ENCODE measurements at regions not wholly inside any gene's neighbourhood (a gene's known extent, or its start where the extent isn't known, plus 50 kb on each side); places are given as distances from the start of the nearest gene placed in this dataset.

DNA sequence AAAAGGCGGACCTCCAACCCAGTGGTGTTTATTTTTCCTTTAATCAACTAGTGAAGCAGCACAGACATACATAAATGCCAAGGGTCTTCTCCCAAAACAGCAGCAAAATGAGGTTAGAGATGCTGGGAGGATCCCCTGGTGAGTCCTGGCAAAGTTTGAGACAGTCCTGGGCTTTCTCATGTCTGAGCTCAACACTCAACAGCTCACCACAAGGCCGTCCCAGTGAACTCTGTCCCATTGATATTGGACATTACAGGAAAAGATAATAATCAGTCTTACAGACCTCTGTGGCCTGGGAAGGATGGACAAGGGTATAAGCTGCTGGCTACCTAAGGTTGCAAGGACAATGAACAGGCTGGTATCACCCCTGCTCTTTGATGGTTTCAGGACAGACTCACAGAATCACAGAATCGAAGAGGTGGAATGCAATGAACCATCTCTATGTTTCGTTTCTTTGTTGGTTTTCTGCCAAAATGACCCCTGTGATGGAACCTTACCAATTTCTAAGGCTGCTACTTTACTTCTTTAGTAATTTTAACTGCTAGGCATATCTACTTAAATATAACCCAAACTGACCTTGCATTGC, 551.8 kb downstream of the RAB28 start:
- CTCF ChIA-PET, result interaction anchor here (0.6 to 1.0 kb wide), 2 partner anchors 11 to 1133 kb away, joined by 3 read pairs; no protein-coding TSS in a partner anchor
- Histone ChIP-seq H3K27me3 (replicated peaks in 2 of 5; ENCODE audit: control insufficient read depth in 4 of 5, insufficient read depth in 5 of 5, low read length in 4 of 5) (no peaks in the 10 kb centered on the region), H3K27ac (ENCODE audit: insufficient read depth in 1 of 2, low read depth in 1 of 2, low read length in 2 of 2, poor library complexity in 1 of 2, severe bottlenecking in 2 of 2) (no peak overlapping the region), H3K36me3 (ENCODE audit: control insufficient read depth in 4 of 4, insufficient read depth in 4 of 4, low read length in 3 of 4) (no peaks in the 10 kb centered on the region), H3K4me3 (ENCODE audit: control insufficient read depth in 1 of 7, extremely low read depth in 1 of 7, insufficient read depth in 4 of 7, low read depth in 2 of 7, low read length in 6 of 7) (no peak overlapping the region), H3K9me3 (ENCODE audit: control extremely low read depth in 1 of 5, control insufficient read depth in 4 of 5, insufficient read depth in 2 of 5, low read depth in 1 of 5, low read length in 4 of 5) (peaks cover 0 to 2% (median 0%) of the 10 kb centered on the region in 5 experiments), H3K4me1 (ENCODE audit: control extremely low read depth in 1 of 4, control insufficient read depth in 4 of 4, insufficient read depth in 4 of 4, low read length in 3 of 4) (no peaks in the 10 kb centered on the region)
- POLR2A ChIA-PET, result no interaction called here
- DNase-seq, result no peak
- WGBS (ENCODE audit: insufficient coverage), result 92% methylated on average over 2 of the region's 4 CpGs

GRCh38 chr4:12929784-12930183, 554.4 kb downstream of the RAB28 start:
- WGBS (ENCODE audit: insufficient coverage), result 100% methylated on average over 1 of the region's 1 CpG
- peaks cover 0 to 2% (median 0%) of the 10 kb centered on the region in 5 experiments for H3K9me3 ChIP-seq (ENCODE audit: control extremely low read depth in 1 of 5, control insufficient read depth in 4 of 5, insufficient read depth in 2 of 5, low read depth in 1 of 5, low read length in 4 of 5)
- H3K4me3 ChIP-seq (ENCODE audit: control insufficient read depth in 1 of 7, extremely low read depth in 1 of 7, insufficient read depth in 4 of 7, low read depth in 2 of 7, low read length in 6 of 7), result no peak overlapping the region
- no peak for DNase-seq
- ChIA-PET POLR2A (no interaction called here), CTCF (no interaction called here)
- H3K36me3 ChIP-seq (ENCODE audit: control insufficient read depth in 4 of 4, insufficient read depth in 4 of 4, low read length in 3 of 4), result no peaks in the 10 kb centered on the region
- no peaks in the 10 kb centered on the region for H3K4me1 ChIP-seq (ENCODE audit: control extremely low read depth in 1 of 4, control insufficient read depth in 4 of 4, insufficient read depth in 4 of 4, low read length in 3 of 4)
- H3K27me3 ChIP-seq (replicated peaks in 2 of 5; ENCODE audit: control insufficient read depth in 4 of 5, insufficient read depth in 5 of 5, low read length in 4 of 5), result no peaks in the 10 kb centered on the region
- no peak overlapping the region for H3K27ac ChIP-seq (ENCODE audit: insufficient read depth in 1 of 2, low read depth in 1 of 2, low read length in 2 of 2, poor library complexity in 1 of 2, severe bottlenecking in 2 of 2)

DNA sequence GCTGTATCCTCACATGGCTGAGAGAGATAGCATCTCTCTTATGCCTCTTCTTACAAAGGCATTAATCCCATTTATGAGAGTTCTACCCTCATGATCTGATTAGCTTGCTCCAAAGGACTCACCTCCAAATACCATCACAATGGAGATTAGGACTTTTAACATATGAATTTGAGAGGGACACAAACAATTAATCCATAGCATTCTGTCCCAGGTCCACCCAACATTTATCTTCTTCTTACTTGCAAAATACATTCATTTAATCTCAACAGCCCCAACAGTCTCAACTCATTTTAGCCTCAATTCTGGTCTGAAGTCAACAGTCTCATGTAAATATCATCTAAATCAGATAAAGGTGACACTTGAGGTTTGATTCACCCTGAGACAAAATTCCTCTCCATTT, 555.4 kb downstream of the RAB28 start:
- CTCF ChIA-PET, result no interaction called here
- Histone ChIP-seq H3K36me3 (ENCODE audit: control insufficient read depth in 4 of 4, insufficient read depth in 4 of 4, low read length in 3 of 4) (no peaks in the 10 kb centered on the region), H3K4me1 (ENCODE audit: control extremely low read depth in 1 of 4, control insufficient read depth in 4 of 4, insufficient read depth in 4 of 4, low read length in 3 of 4) (no peaks in the 10 kb centered on the region), H3K27me3 (replicated peaks in 2 of 5; ENCODE audit: control insufficient read depth in 4 of 5, insufficient read depth in 5 of 5, low read length in 4 of 5) (no peaks in the 10 kb centered on the region), H3K27ac (ENCODE audit: insufficient read depth in 1 of 2, low read depth in 1 of 2, low read length in 2 of 2, poor library complexity in 1 of 2, severe bottlenecking in 2 of 2) (no peak overlapping the region), H3K9me3 (ENCODE audit: control extremely low read depth in 1 of 5, control insufficient read depth in 4 of 5, insufficient read depth in 2 of 5, low read depth in 1 of 5, low read length in 4 of 5) (peaks cover 0 to 3% (median 0%) of the 10 kb centered on the region in 5 experiments), H3K4me3 (ENCODE audit: control insufficient read depth in 1 of 7, extremely low read depth in 1 of 7, insufficient read depth in 4 of 7, low read depth in 2 of 7, low read length in 6 of 7) (no peak overlapping the region)
- no peak for DNase-seq
- POLR2A ChIA-PET, result no interaction called here

DNA sequence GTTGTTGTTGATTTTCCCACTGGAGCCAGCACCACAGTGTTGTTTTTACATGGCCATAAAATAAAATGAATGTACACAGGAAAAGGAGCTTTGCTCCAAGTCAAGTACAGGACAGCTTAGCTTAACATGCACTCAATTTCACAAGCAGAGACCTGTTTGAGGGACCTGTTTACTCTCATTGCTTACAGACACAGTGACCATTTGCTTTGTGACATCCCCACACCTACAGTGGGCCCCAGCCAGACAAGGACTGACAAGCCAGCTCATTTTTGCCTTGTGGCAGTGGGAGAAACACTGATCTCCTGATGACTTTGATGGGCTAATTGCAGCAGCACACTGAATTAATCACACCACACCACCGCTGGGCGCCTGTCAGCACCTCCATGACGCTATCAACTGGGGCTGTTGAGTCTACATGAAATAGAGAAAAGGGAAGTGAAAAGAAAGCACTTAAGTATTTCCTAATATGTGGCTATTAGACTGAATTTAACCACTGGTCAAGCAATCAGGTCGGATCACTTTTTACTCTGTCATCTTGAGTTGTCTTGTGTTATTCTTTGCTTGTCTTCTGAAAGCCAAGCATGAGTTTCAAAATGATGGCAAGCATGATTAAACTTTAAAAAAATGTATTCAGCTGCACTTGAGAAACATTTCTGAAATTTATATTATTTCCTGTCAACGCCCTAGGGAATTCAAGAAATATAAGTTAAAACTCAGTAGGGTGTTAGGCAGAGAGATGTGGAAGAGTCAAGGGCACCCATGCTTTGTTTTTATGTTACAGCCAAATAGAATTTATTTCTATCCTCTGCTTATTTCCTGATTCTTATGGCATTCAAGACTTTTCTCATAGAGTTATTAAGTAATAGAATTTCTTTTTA, 557.7 kb downstream of the RAB28 start:
- Histone ChIP-seq H3K27ac (ENCODE audit: insufficient read depth in 1 of 2, low read depth in 1 of 2, low read length in 2 of 2, poor library complexity in 1 of 2, severe bottlenecking in 2 of 2) (no peak overlapping the region), H3K4me3 (ENCODE audit: control insufficient read depth in 1 of 7, extremely low read depth in 1 of 7, insufficient read depth in 4 of 7, low read depth in 2 of 7, low read length in 6 of 7) (no peak overlapping the region), H3K36me3 (ENCODE audit: control insufficient read depth in 4 of 4, insufficient read depth in 4 of 4, low read length in 3 of 4) (no peaks in the 10 kb centered on the region), H3K9me3 (ENCODE audit: control extremely low read depth in 1 of 5, control insufficient read depth in 4 of 5, insufficient read depth in 2 of 5, low read depth in 1 of 5, low read length in 4 of 5) (peaks cover 0 to 3% (median 0%) of the 10 kb centered on the region in 5 experiments), H3K27me3 (replicated peaks in 2 of 5; ENCODE audit: control insufficient read depth in 4 of 5, insufficient read depth in 5 of 5, low read length in 4 of 5) (no peaks in the 10 kb centered on the region), H3K4me1 (ENCODE audit: control extremely low read depth in 1 of 4, control insufficient read depth in 4 of 4, insufficient read depth in 4 of 4, low read length in 3 of 4) (no peaks in the 10 kb centered on the region)
- DNase-seq, result no peak
- ChIA-PET CTCF (no interaction called here), POLR2A (no interaction called here)
- WGBS (ENCODE audit: insufficient coverage), result no CpG with 5 or more reads among the region's 5 CpGs

GRCh38 chr4:12924728-12925320, 559.3 kb downstream of the RAB28 start:
- POLR2A ChIA-PET, result no interaction called here
- WGBS (ENCODE audit: insufficient coverage), result 100% methylated on average over 2 of the region's 2 CpGs

DNA sequence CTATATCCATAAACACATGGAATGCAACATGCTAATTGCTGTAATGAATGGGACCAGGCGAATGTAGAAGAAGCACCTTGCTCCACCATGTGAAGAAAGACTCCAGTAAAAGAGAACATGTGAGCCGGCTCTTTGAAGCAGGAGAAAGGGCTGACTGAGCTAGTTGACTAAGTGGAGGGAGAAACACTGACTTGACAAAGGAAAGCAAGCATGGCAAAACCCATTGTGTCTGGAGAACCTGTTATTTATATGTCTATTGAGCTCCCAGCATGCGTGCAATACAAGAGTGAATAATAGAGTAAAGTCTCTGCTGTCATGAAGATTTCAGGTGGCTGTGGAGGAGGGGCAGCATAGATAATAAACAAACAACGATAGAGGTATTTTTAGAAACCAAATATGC, 559.9 kb downstream of the RAB28 start:
- CTCF ChIA-PET, result no interaction called here
- no peaks in the 10 kb centered on the region for H3K27me3 ChIP-seq (replicated peaks in 2 of 5; ENCODE audit: control insufficient read depth in 4 of 5, insufficient read depth in 5 of 5, low read length in 4 of 5)
- no peak for DNase-seq
- WGBS (ENCODE audit: insufficient coverage), result 96% methylated on average over 4 of the region's 4 CpGs
- no peaks in the 10 kb centered on the region for H3K4me1 ChIP-seq (ENCODE audit: control extremely low read depth in 1 of 4, control insufficient read depth in 4 of 4, insufficient read depth in 4 of 4, low read length in 3 of 4)
- H3K4me3 ChIP-seq (ENCODE audit: control insufficient read depth in 1 of 7, extremely low read depth in 1 of 7, insufficient read depth in 4 of 7, low read depth in 2 of 7, low read length in 6 of 7), result no peak overlapping the region
- POLR2A ChIA-PET, result no interaction called here
- peaks cover 0 to 1% (median 0%) of the 10 kb centered on the region in 5 experiments for H3K9me3 ChIP-seq (ENCODE audit: control extremely low read depth in 1 of 5, control insufficient read depth in 4 of 5, insufficient read depth in 2 of 5, low read depth in 1 of 5, low read length in 4 of 5)
- no peaks in the 10 kb centered on the region for H3K36me3 ChIP-seq (ENCODE audit: control insufficient read depth in 4 of 4, insufficient read depth in 4 of 4, low read length in 3 of 4)
- no peak overlapping the region for H3K27ac ChIP-seq (ENCODE audit: insufficient read depth in 1 of 2, low read depth in 1 of 2, low read length in 2 of 2, poor library complexity in 1 of 2, severe bottlenecking in 2 of 2)

More at GRCh38 chr4:12924728-12925320, 559.3 kb downstream of the RAB28 start:
- no peaks in the 10 kb centered on the region for H3K4me1 ChIP-seq (ENCODE audit: control extremely low read depth in 1 of 4, control insufficient read depth in 4 of 4, insufficient read depth in 4 of 4, low read length in 3 of 4)
- DNase-seq, result no peak
- CTCF ChIA-PET, result no interaction called here
- H3K27ac ChIP-seq (ENCODE audit: insufficient read depth in 1 of 2, low read depth in 1 of 2, low read length in 2 of 2, poor library complexity in 1 of 2, severe bottlenecking in 2 of 2), result no peak overlapping the region
- H3K9me3 ChIP-seq (ENCODE audit: control extremely low read depth in 1 of 5, control insufficient read depth in 4 of 5, insufficient read depth in 2 of 5, low read depth in 1 of 5, low read length in 4 of 5), result peaks cover 0 to 1% (median 0%) of the 10 kb centered on the region in 5 experiments
- H3K4me3 ChIP-seq (ENCODE audit: control insufficient read depth in 1 of 7, extremely low read depth in 1 of 7, insufficient read depth in 4 of 7, low read depth in 2 of 7, low read length in 6 of 7), result no peak overlapping the region
- no peaks in the 10 kb centered on the region for H3K27me3 ChIP-seq (replicated peaks in 2 of 5; ENCODE audit: control insufficient read depth in 4 of 5, insufficient read depth in 5 of 5, low read length in 4 of 5)
- H3K36me3 ChIP-seq (ENCODE audit: control insufficient read depth in 4 of 4, insufficient read depth in 4 of 4, low read length in 3 of 4), result no peaks in the 10 kb centered on the region

DNA sequence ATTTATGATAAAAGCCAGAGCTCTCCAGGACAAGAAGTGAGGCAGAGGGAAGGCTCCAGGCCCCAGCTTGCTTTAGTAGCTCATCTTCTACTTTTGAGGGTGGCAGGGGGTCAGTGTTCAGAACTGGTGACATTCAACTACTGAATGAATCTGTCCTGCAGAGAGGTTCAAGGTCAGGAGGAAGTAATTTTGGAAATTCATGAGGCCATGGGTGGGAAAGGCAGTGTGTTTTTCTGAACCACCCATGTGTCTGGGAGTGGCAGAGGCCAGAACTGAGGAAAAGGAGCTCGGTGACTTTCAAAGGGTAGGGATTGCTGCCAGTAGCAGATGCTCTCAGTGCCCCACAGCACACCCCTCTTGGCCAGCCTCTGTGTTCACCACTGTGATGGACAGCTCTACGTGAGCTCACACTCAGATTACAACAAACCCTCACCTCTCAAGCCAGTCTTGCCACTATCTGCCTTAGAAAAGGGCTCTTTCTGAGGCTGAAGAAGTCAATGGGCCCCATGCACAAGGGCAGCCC, 571.2 kb downstream of the RAB28 start:
- H3K4me1 ChIP-seq (ENCODE audit: control extremely low read depth in 1 of 4, control insufficient read depth in 4 of 4, insufficient read depth in 4 of 4, low read length in 3 of 4), result no peaks in the 10 kb centered on the region
- ChIA-PET CTCF (interaction anchor here (1.2 kb wide), 1 partner anchor 11 kb away, joined by 3 read pairs; no protein-coding TSS in a partner anchor), POLR2A (no interaction called here)
- no peaks in the 10 kb centered on the region for H3K36me3 ChIP-seq (ENCODE audit: control insufficient read depth in 4 of 4, insufficient read depth in 4 of 4, low read length in 3 of 4)
- H3K9me3 ChIP-seq (ENCODE audit: control extremely low read depth in 1 of 5, control insufficient read depth in 4 of 5, insufficient read depth in 2 of 5, low read depth in 1 of 5, low read length in 4 of 5), result no peaks in the 10 kb centered on the region
- H3K27ac ChIP-seq (ENCODE audit: insufficient read depth in 1 of 2, low read depth in 1 of 2, low read length in 2 of 2, poor library complexity in 1 of 2, severe bottlenecking in 2 of 2), result no peak overlapping the region
- H3K27me3 ChIP-seq (replicated peaks in 2 of 5; ENCODE audit: control insufficient read depth in 4 of 5, insufficient read depth in 5 of 5, low read length in 4 of 5), result no peaks in the 10 kb centered on the region
- no peak for DNase-seq
- no peak overlapping the region for H3K4me3 ChIP-seq (ENCODE audit: control insufficient read depth in 1 of 7, extremely low read depth in 1 of 7, insufficient read depth in 4 of 7, low read depth in 2 of 7, low read length in 6 of 7)
- WGBS (ENCODE audit: insufficient coverage), result 90% methylated on average over 2 of the region's 2 CpGs
